ENCODE measurements at regions not wholly inside any gene's neighbourhood (a gene's known extent, or its start where the extent isn't known, plus 50 kb on each side); places are given as distances from the start of the nearest gene placed in this dataset.

DNA sequence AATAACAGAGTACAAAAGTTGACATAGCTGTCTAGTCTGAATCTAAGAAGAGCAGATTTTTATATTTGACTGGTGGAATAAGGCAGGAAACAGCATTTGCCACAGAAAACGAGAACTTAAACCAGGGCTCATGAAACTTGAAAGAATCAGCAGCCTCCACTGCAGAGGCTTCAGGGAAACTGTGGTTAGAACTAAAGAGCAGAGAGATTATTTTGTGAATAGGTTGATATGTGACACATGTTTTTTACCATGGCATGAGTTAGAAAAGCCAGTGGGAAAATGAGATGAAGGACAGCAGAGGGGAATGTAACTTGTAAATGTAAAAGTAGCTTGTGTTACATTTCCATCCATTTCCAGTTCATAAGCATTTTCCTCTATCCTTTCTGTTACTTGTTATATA is 63.7 kb upstream of the CAMK2D start (continued):
- TF ChIP-seq ZNF778 (CRISPR knock-in tag; IDR thresholded peaks at IDR 0.05) (no peak), CBFA2T3 (IDR thresholded peaks at IDR 0.05) (no peak), PRPF4 (IDR thresholded peaks at IDR 0.05; ENCODE audit: insufficient read depth, low read depth, low read length, poor library complexity, severe bottlenecking) (no peak), ZNF224 (CRISPR knock-in tag; IDR thresholded peaks at IDR 0.05) (no peak)

DNA sequence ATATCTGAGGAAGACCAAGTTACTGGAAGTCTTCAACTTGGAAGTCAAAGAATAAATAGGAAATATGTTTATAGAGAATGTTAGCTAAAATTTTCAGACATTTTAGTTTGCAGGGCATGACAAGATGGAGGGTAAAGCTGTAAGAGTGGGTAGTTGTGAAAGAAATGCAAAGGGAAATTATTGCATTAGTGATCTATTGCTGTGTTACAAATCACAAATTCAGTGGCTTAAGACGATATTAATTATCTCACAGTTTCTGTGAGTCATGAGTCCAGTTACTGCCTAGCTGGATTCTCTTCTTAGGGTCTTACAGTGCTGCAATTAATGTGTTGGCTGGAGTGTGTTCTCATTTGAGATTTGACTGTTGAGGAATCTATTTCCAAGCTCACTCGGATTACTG is 62.9 kb upstream of the CAMK2D start:
- in situ Hi-C loops (cut with MboI) (no loop called here), intact Hi-C loops (cut with micrococcal nuclease) (no loop called here)
- DNase-seq (ENCODE audit: extremely low read depth in 1 of 4, low spot score in 3 of 4), result no peak
- Histone ChIP-seq H3K4me2 (ENCODE audit: insufficient read depth, low read length) (no peak overlapping the region), H3K4me3 (no peak overlapping the region), H3K79me2 (ENCODE audit: control insufficient read depth, insufficient read depth, low read length) (no peaks in the 10 kb centered on the region), H3K27ac (ENCODE audit: extremely low read depth, low read depth, low read length) (no peak overlapping the region), H3K4me1 (replicated peaks in 1 of 2; ENCODE audit: control insufficient read depth in 2 of 2, insufficient read depth in 2 of 2, low read length in 2 of 2) (no peaks in the 10 kb centered on the region), H3K9me1 (ENCODE audit: control insufficient read depth, insufficient read depth, low read length) (no peaks in the 10 kb centered on the region), H3K9ac (ENCODE audit: insufficient read depth in 1 of 2, low read depth in 2 of 2, low read length in 2 of 2) (no peak overlapping the region), H2AFZ (ENCODE audit: low read depth, low read length) (no peak overlapping the region), H3K27me3 (ENCODE audit: control insufficient read depth in 2 of 2, insufficient read depth in 2 of 2, low read length in 2 of 2) (no peaks in the 10 kb centered on the region), H4K20me1 (replicated peaks; ENCODE audit: control insufficient read depth, insufficient read depth, low read length) (no peaks in the 10 kb centered on the region), H3K36me3 (ENCODE audit: control insufficient read depth, insufficient read depth, low read length) (no peaks in the 10 kb centered on the region), H3K9me3 (replicated peaks; ENCODE audit: control insufficient read depth, insufficient read depth, low read depth, low read length) (no peaks in the 10 kb centered on the region)
- BruUV-seq (replicated peaks), result no TSS peak
- ChIA-PET CTCF (ENCODE audit: low intra/inter-chr PET ratio) (no interaction called here), POLR2A (interaction anchor here (0.6 kb wide), 1 partner anchor 352 kb away, joined by 4 read pairs; no protein-coding TSS in a partner anchor)
- FAIRE-seq, result no peak
- TF ChIP-seq ARHGAP35 (IDR thresholded peaks at IDR 0.05; ENCODE audit: partially characterized antibody), result no peak
- no peak for TF ChIP-seq ZNF780A (CRISPR knock-in tag; IDR thresholded peaks at IDR 0.05)
- TF ChIP-seq, protein P1, sequence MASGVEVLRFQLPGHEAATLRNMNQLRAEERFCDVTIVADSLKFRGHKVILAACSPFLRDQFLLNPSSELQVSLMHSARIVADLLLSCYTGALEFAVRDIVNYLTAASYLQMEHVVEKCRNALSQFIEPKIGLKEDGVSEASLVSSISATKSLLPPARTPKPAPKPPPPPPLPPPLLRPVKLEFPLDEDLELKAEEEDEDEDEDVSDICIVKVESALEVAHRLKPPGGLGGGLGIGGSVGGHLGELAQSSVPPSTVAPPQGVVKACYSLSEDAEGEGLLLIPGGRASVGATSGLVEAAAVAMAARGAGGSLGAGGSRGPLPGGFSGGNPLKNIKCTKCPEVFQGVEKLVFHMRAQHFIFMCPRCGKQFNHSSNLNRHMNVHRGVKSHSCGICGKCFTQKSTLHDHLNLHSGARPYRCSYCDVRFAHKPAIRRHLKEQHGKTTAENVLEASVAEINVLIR (CRISPR knock-in tag; IDR thresholded peaks at IDR 0.05), result no peak
- no peak for TF ChIP-seq SAFB (IDR thresholded peaks at IDR 0.05; ENCODE audit: borderline replicate concordance, low read depth, low read length)
- no peak for TF ChIP-seq ZNF143 (CRISPR knock-in tag; IDR thresholded peaks at IDR 0.05)
- no peak for TF ChIP-seq NR1H2 (CRISPR knock-in tag; IDR thresholded peaks at IDR 0.05)
- no peak for TF ChIP-seq CBFA2T3 (IDR thresholded peaks at IDR 0.05)
- no peak for TF ChIP-seq CEBPG (CRISPR knock-in tag; IDR thresholded peaks at IDR 0.05)
- TF ChIP-seq CEBPG (tag; conservative IDR thresholded peaks at IDR 0.05 in 1 of 2, IDR thresholded peaks at IDR 0.05 in 1 of 2), result no peak
- TF ChIP-seq, protein P2, sequence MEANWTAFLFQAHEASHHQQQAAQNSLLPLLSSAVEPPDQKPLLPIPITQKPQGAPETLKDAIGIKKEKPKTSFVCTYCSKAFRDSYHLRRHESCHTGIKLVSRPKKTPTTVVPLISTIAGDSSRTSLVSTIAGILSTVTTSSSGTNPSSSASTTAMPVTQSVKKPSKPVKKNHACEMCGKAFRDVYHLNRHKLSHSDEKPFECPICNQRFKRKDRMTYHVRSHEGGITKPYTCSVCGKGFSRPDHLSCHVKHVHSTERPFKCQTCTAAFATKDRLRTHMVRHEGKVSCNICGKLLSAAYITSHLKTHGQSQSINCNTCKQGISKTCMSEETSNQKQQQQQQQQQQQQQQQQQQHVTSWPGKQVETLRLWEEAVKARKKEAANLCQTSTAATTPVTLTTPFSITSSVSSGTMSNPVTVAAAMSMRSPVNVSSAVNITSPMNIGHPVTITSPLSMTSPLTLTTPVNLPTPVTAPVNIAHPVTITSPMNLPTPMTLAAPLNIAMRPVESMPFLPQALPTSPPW (CRISPR knock-in tag; IDR thresholded peaks at IDR 0.05), result no peak
- no peak for TF ChIP-seq CBX8 (IDR thresholded peaks at IDR 0.05; ENCODE audit: borderline replicate concordance, extremely low read depth, low read depth, low read length, poor library complexity, severe bottlenecking)
- no peak for TF ChIP-seq RHOXF2B (CRISPR knock-in tag; conservative IDR thresholded peaks at IDR 0.05)
- TF ChIP-seq ZNF282 (CRISPR knock-in tag; IDR thresholded peaks at IDR 0.05), result no peak
- no peak for TF ChIP-seq ZNF24 (IDR thresholded peaks at IDR 0.05)
- TF ChIP-seq ZNF445 (CRISPR knock-in tag; IDR thresholded peaks at IDR 0.05; ENCODE audit: low read depth), result no peak
- no peak for TF ChIP-seq PTBP1 (IDR thresholded peaks at IDR 0.05; ENCODE audit: low read depth, low read length)
- TF ChIP-seq TCFL5 (CRISPR knock-in tag; conservative IDR thresholded peaks at IDR 0.05), result no peak
- TF ChIP-seq, protein P3, sequence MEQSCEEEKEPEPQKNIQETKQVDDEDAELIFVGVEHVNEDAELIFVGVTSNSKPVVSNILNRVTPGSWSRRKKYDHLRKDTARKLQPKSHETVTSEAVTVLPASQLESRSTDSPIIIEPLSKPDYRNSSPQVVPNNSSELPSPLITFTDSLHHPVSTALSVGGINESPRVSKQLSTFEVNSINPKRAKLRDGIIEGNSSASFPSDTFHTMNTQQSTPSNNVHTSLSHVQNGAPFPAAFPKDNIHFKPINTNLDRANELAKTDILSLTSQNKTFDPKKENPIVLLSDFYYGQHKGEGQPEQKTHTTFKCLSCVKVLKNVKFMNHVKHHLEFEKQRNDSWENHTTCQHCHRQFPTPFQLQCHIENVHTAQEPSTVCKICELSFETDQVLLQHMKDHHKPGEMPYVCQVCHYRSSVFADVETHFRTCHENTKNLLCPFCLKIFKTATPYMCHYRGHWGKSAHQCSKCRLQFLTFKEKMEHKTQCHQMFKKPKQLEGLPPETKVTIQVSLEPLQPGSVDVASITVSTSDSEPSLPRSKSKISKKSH (CRISPR knock-in tag; IDR thresholded peaks at IDR 0.05), result no peak
- 0% methylated on average over 2 of the region's 2 CpGs for WGBS (ENCODE audit: insufficient coverage, low coverage, missing lambda C conversion rate)
- ATAC-seq, result no peak

Measured in K562 (cell line).